ENCODE measurements at regions not wholly inside any gene's neighbourhood (a gene's known extent, or its start where the extent isn't known, plus 50 kb on each side); places are given as distances from the start of the nearest gene placed in this dataset.

- Histone ChIP-seq H4K20me1 (ENCODE audit: low read length) (no peaks in the 10 kb centered on the region), H3K79me2 (ENCODE audit: low read length) (no peaks in the 10 kb centered on the region), H3K4me2 (ENCODE audit: low read length) (no peak overlapping the region), H3K9me3 (ENCODE audit: low read length) (0 out of 2 replicates have a peak, but pooled peaks cover 5% of the 10 kb centered on the region), H3K27ac (ENCODE audit: low read length) (no peak overlapping the region), H3K4me1 (ENCODE audit: insufficient read depth, low read length) (no peaks in the 10 kb centered on the region), H3K9ac (ENCODE audit: low read length) (no peak overlapping the region), H3K4me3 (ENCODE audit: low read length) (no peak overlapping the region), H3K27me3 (ENCODE audit: low read length) (no peaks in the 10 kb centered on the region), H3K9me2 (replicated peaks; ENCODE audit: low read length) (no peaks in the 10 kb centered on the region), H3K36me3 (ENCODE audit: low read depth, low read length) (no peaks in the 10 kb centered on the region), H2AFZ (ENCODE audit: low read length) (no peak overlapping the region), H3F3A (ENCODE audit: low read length, unreplicated experiment) (no peaks in the 10 kb centered on the region)
- DNase-seq (no peak), ATAC-seq (no peak)
- BruUV-seq (replicated peaks): no TSS peak
- POLR2A ChIA-PET (ENCODE audit: unreplicated experiment): no interaction called here
- TF ChIP-seq CTCF (conservative IDR thresholded peaks at IDR 0.05; ENCODE audit: low read depth, low read length) (no peak), EZH2phosphoT487 (IDR thresholded peaks at IDR 0.05; ENCODE audit: borderline replicate concordance, low read length) (no peak), EZH2 (IDR thresholded peaks at IDR 0.05; ENCODE audit: low read length, unreplicated experiment) (no peak)
- intact Hi-C loops (cut with micrococcal nuclease): no loop called here
- CTCF ChIA-PET: no interaction called here
These were observed 412.0 kb upstream of the ZEB2 start for GRCh38 chr2:144931960-144932359.

- no peaks in the 10 kb centered on the region for H3K4me1 ChIP-seq (ENCODE audit: insufficient read depth, low read length)
- no peaks in the 10 kb centered on the region for H3K9me2 ChIP-seq (replicated peaks; ENCODE audit: low read length)
- H3K4me3 ChIP-seq (ENCODE audit: low read length): no peak overlapping the region
- ATAC-seq: no peak
- H3K27me3 ChIP-seq (ENCODE audit: low read length): no peaks in the 10 kb centered on the region
- H3K79me2 ChIP-seq (ENCODE audit: low read length): no peaks in the 10 kb centered on the region
- no peak overlapping the region for H3K27ac ChIP-seq (ENCODE audit: low read length)
- H4K20me1 ChIP-seq (ENCODE audit: low read length): no peaks in the 10 kb centered on the region
- intact Hi-C loops (cut with micrococcal nuclease): no loop called here
- H3K9me3 ChIP-seq (ENCODE audit: low read length): 0 out of 2 replicates have a peak, but pooled peaks cover 5% of the 10 kb centered on the region
- no TSS peak for BruUV-seq (replicated peaks)
- H3K9ac ChIP-seq (ENCODE audit: low read length): no peak overlapping the region
- H3F3A ChIP-seq (ENCODE audit: low read length, unreplicated experiment): no peaks in the 10 kb centered on the region
- H3K36me3 ChIP-seq (ENCODE audit: low read depth, low read length): no peaks in the 10 kb centered on the region
- CTCF ChIA-PET: no interaction called here
- TF ChIP-seq EZH2phosphoT487 (IDR thresholded peaks at IDR 0.05; ENCODE audit: borderline replicate concordance, low read length) (no peak), EZH2 (IDR thresholded peaks at IDR 0.05; ENCODE audit: low read length, unreplicated experiment) (no peak), CTCF (conservative IDR thresholded peaks at IDR 0.05; ENCODE audit: low read depth, low read length) (no peak)
- POLR2A ChIA-PET (ENCODE audit: unreplicated experiment): no interaction called here
- no peak overlapping the region for H3K4me2 ChIP-seq (ENCODE audit: low read length)
- H2AFZ ChIP-seq (ENCODE audit: low read length): no peak overlapping the region
- no peak for DNase-seq
These were observed 411.6 kb upstream of the ZEB2 start for GRCh38 chr2:144931480-144931879.

DNA sequence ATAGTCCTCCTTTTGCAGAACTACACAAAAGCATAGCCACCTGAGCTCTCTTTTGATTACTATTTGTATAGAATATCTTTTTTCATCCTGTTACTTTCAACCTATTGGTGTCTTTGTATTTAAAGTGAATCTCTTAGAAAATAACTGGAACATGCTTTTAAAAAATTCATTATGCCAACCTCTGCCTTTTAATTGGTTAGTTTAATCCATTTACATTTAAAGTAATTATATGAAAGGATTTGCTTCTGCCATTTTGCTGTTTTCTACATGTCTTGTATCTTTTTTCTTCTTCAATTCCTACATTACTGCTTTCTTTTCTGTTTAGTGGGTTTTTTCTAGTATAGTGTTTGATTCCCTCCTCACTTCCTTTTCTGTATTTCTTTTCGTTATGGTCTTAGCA lies 407.5 kb upstream of the ZEB2 start:
- POLR2A ChIA-PET (ENCODE audit: unreplicated experiment): no interaction called here
- Histone ChIP-seq H3F3A (ENCODE audit: low read length, unreplicated experiment) (no peaks in the 10 kb centered on the region), H3K4me2 (ENCODE audit: low read length) (no peak overlapping the region), H2AFZ (ENCODE audit: low read length) (no peak overlapping the region), H3K4me3 (ENCODE audit: low read length) (no peak overlapping the region), H3K27ac (ENCODE audit: low read length) (no peak overlapping the region), H3K9me2 (replicated peaks; ENCODE audit: low read length) (no peaks in the 10 kb centered on the region), H3K79me2 (ENCODE audit: low read length) (no peaks in the 10 kb centered on the region), H4K20me1 (ENCODE audit: low read length) (no peaks in the 10 kb centered on the region), H3K9ac (ENCODE audit: low read length) (no peak overlapping the region), H3K27me3 (ENCODE audit: low read length) (no peaks in the 10 kb centered on the region), H3K4me1 (ENCODE audit: insufficient read depth, low read length) (no peaks in the 10 kb centered on the region), H3K9me3 (ENCODE audit: low read length) (0 out of 2 replicates have a peak, but pooled peaks cover 5% of the 10 kb centered on the region), H3K36me3 (ENCODE audit: low read depth, low read length) (no peaks in the 10 kb centered on the region)
- intact Hi-C loops (cut with micrococcal nuclease): no loop called here
- no TSS peak for BruUV-seq (replicated peaks)
- TF ChIP-seq EZH2phosphoT487 (IDR thresholded peaks at IDR 0.05; ENCODE audit: borderline replicate concordance, low read length) (no peak), CTCF (conservative IDR thresholded peaks at IDR 0.05; ENCODE audit: low read depth, low read length) (no peak), EZH2 (IDR thresholded peaks at IDR 0.05; ENCODE audit: low read length, unreplicated experiment) (no peak)
- DNase-seq (no peak), ATAC-seq (no peak)
- CTCF ChIA-PET: no interaction called here

Measured in PC-3 (cell line).